ENCODE measurements at regions not wholly inside any gene's neighbourhood (a gene's known extent, or its start where the extent isn't known, plus 50 kb on each side); places are given as distances from the start of the nearest gene placed in this dataset.

GRCh38 chr16:11411059-11411550 lies 65.8 kb downstream of the RMI2 start:
- TF ChIP-seq CTCF (conservative IDR thresholded peaks at IDR 0.05; ENCODE audit: low read length), result no peak
- DNase-seq (ENCODE audit: low read depth), result no peak
- H3K4me3 ChIP-seq (ENCODE audit: low read length), result no peak overlapping the region

GRCh38 chr16:11412175-11412904 lies 67.1 kb downstream of the RMI2 start:
- TF ChIP-seq CTCF (conservative IDR thresholded peaks at IDR 0.05; ENCODE audit: low read length), result no peak
- no peak overlapping the region for H3K4me3 ChIP-seq (ENCODE audit: low read length)
- no peak for DNase-seq (ENCODE audit: low read depth)

DNA sequence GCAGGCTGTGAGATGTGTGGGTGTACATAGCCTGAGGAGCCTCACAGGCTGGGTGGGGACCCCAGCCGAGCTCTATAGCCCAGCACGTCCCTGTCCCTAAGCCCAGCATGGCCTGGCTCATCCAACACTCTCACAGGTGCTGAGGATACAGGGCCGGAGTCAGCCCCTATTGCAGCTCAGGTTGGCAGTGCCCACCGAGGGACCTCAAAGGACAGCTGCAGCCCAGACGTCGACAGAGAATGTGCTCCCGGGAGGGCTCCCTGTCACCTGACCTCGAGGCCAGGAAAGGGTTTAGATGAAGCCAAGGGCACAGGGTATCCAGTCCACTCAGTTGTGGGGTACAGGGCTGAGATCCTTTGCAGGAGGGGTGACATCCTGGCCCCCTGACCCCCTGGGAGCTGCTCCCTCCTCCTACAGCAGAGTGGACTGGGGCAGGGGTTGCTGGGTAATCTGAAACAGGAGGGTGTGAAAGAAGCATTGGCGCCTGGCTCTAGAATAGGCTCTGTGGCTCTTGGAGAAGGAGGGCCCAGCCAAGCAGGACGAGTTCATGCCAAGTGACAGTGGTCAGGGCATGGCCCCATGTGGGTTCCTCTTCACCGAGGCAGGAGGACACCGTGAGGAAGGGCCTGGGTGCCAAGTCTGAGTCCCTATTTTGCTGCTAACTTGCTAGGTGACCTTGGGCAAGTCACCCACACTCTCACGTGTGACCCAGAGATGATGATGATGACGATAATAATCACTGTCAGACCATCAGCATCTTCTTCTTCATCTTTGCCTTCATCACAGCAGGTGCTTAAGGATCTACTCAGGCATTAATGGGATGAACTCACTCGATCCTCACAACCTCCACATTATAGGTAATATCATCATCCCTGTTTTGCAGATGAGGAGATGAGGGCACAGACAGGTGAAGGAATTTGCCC lies 68.0 kb downstream of the RMI2 start:
- no peak for TF ChIP-seq CTCF (conservative IDR thresholded peaks at IDR 0.05; ENCODE audit: low read length)
- no peak overlapping the region for H3K4me3 ChIP-seq (ENCODE audit: low read length)
- no peak for DNase-seq (ENCODE audit: low read depth)

- TF ChIP-seq CTCF (conservative IDR thresholded peaks at IDR 0.05; ENCODE audit: low read length), result no peak
- no peak overlapping the region for H3K4me3 ChIP-seq (ENCODE audit: low read length)
- no peak for DNase-seq (ENCODE audit: low read depth)
Measured at GRCh38 chr16:11413907-11414595, 68.8 kb downstream of the RMI2 start.

- no peak for DNase-seq (ENCODE audit: low read depth)
- H3K4me3 ChIP-seq (ENCODE audit: low read length), result no peak overlapping the region
- no peak for TF ChIP-seq CTCF (conservative IDR thresholded peaks at IDR 0.05; ENCODE audit: low read length)
Measured at GRCh38 chr16:11414815-11415775, 69.8 kb downstream of the RMI2 start.
